ENCODE measurements at regions not wholly inside any gene's neighbourhood (a gene's known extent, or its start where the extent isn't known, plus 50 kb on each side); places are given as distances from the start of the nearest gene placed in this dataset.

DNA sequence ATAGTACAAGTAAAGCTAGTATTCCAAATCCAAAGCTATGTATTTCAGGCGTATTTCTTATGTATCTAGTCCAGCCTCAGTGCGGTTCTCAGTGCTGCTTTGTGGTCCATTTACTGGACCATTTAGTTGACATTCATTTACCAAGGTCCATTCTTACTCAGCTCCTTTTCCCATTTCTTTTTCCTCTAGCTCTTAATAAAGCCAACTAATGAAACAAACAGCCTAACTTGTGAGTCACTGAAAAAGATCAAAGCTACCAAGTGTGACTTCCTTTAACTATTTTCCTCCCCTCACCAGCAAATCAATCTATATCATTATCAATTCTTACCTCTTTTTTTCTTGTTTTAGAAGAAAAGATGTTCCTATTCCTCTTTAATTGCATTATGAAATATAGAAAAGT, 64.0 kb downstream of the CYB561 start:
- no peak for DNase-seq (ENCODE audit: low spot score)

Data from hematopoietic multipotent progenitor cell treated with erythropoietin and hydrocortisone succinate and interleukin-3 and kit ligand, for 17 days (in vitro differentiated cells).